A549 (cell line): ENCODE measurements at regions not wholly inside any gene's neighbourhood (a gene's known extent, or its start where the extent isn't known, plus 50 kb on each side); places are given as distances from the start of the nearest gene placed in this dataset.

ENCODE experiments used
- ATAC-seq, 2 experiments: fragments of 200-7000 bp in 1 of 2; fragments of >200 bp in 1 of 2; cut with Nextera tagmentation in 1 of 2; cut with Tn5 transposase in 1 of 2; 3 replicates each; pipeline versions ENCODE4 v1.8.0 to v1.9.1; 2018 to 2020; ENCODE audit warnings: mild to moderate bottlenecking in 1 of 2, moderate library complexity in 1 of 2
- CTCF ChIA-PET: fragments of 300-600 bp; sonication (Branson Sonifier 250); formaldehyde crosslinking; extraction: SDS; loops from one replicate; lab custom pipeline; 2021; ENCODE audit warnings: antibody characterized with exemption, inconsistent platforms; lab: Yijun Ruan, JAX
- POLR2A ChIA-PET: fragments of 350-600 bp; formaldehyde crosslinking; extraction: SDS; loops from one replicate; lab custom pipeline; 2021; ENCODE audit warnings: antibody characterized with exemption, inconsistent platforms; lab: Yijun Ruan, JAX
- DNase-seq, 2 experiments: peaks; one replicate each; pipeline versions ENCODE4 v3.0.0 to v3.0.0-alpha.2; 2011 to 2016; ENCODE audit warnings: low read depth in 1 of 2, low spot score in 1 of 2
- FAIRE-seq: peaks from 2 replicates; lab custom pipeline; 2011; peaks lifted over from hg19 to GRCh38; lab: Jason Lieb, UNC
- H3K27ac ChIP-seq, 2 experiments: fragments of >200 bp; sonication (Bioruptor Twin); formaldehyde crosslinking; 3 replicates each; pipeline ENCODE4 v1.5.1; 2016 to 2017
- H3K4me1 ChIP-seq: fragments of >200 bp; sonication (Bioruptor Twin); formaldehyde crosslinking; 3 replicates; pipeline ENCODE4 v1.6.1; 2016
- H3K4me2 ChIP-seq: fragments of >200 bp; sonication (Bioruptor Twin); formaldehyde crosslinking; 3 replicates; pipeline ENCODE4 v1.6.1; 2016
- H3K4me3 ChIP-seq: fragments of >200 bp; sonication (Bioruptor Twin); formaldehyde crosslinking; 3 replicates; pipeline ENCODE4 v1.5.1; 2016
- H3K9me3 ChIP-seq: fragments of >200 bp; sonication (Bioruptor Twin); formaldehyde crosslinking; 3 replicates; pipeline ENCODE4 v1.6.1; 2016
- CBX2 ChIP-seq: fragments of 200-600 bp; sonication (generic); IDR thresholded peaks from 2 replicates; pipeline ENCODE4 v1.6.1; 2016; ENCODE audit warnings: low read depth, mild to moderate bottlenecking, borderline replicate concordance
- CBX8 ChIP-seq: fragments of 200-600 bp; sonication (generic); IDR thresholded peaks from 2 replicates; pipeline ENCODE4 v1.6.1; 2016
- CTCF ChIP-seq: fragments of >200 bp; sonication (Bioruptor Twin); formaldehyde crosslinking; IDR thresholded peaks from 3 replicates; pipeline ENCODE4 v1.5.1; 2016
- ESRRA ChIP-seq: fragments of 150-350 bp; IDR thresholded peaks from 2 replicates; pipeline ENCODE4 v1.6.1; 2014; ENCODE audit warnings: mild to moderate bottlenecking, low read length, borderline replicate concordance
- FOSB ChIP-seq: fragments of 250-450 bp; sonication (Bioruptor Pico); IDR thresholded peaks from 2 replicates; pipeline ENCODE4 v1.5.0; 2020; ENCODE audit warnings: mild to moderate bottlenecking, moderate library complexity
- HES2 ChIP-seq: fragments of >200 bp; sonication (Bioruptor Twin); formaldehyde crosslinking; IDR thresholded peaks from 2 replicates; pipeline ENCODE4 v1.6.1; 2016
- HEYL ChIP-seq: fragments of 250-450 bp; sonication (Bioruptor Pico); IDR thresholded peaks from 2 replicates; pipeline ENCODE4 v1.8.0; 2021; ENCODE audit warnings: mild to moderate bottlenecking, moderate library complexity
- HOXB5 ChIP-seq: fragments of 250-450 bp; sonication (Bioruptor Pico); IDR thresholded peaks from 2 replicates; pipeline ENCODE4 v1.5.0; 2020; ENCODE audit warnings: mild to moderate bottlenecking, moderate library complexity
- KDM1A ChIP-seq: fragments of 200-600 bp; sonication (generic); IDR thresholded peaks from 2 replicates; pipeline ENCODE4 v1.6.1; 2016; ENCODE audit warnings: low read depth, mild to moderate bottlenecking
- KDM5A ChIP-seq: fragments of 200-600 bp; sonication (generic); IDR thresholded peaks from 2 replicates; pipeline ENCODE4 v1.6.1; 2016; ENCODE audit warnings: antibody characterized with exemption, mild to moderate bottlenecking
- NFE2L2 ChIP-seq: fragments of 150-350 bp; conservative IDR thresholded peaks from 2 replicates; pipeline ENCODE4 v1.6.1; 2014; ENCODE audit warnings: low read length
- NPAS2 ChIP-seq: fragments of 250-450 bp; sonication (Bioruptor Pico); IDR thresholded peaks from 2 replicates; pipeline ENCODE4 v1.8.0; 2022; ENCODE audit warnings: mild to moderate bottlenecking, moderate library complexity, borderline replicate concordance
- NR3C1 ChIP-seq: fragments of >200 bp; sonication (Bioruptor Twin); formaldehyde crosslinking; IDR thresholded peaks from 3 replicates; pipeline ENCODE4 v1.6.1; 2017
- PHF8 ChIP-seq: fragments of 200-600 bp; sonication (generic); IDR thresholded peaks from 2 replicates; pipeline ENCODE4 v1.6.1; 2016; ENCODE audit warnings: low read depth, mild to moderate bottlenecking, antibody characterized with exemption, moderate library complexity, borderline replicate concordance
- RARB ChIP-seq: fragments of 250-450 bp; sonication (Bioruptor Pico); IDR thresholded peaks from 2 replicates; pipeline ENCODE4 v1.8.0; 2021; ENCODE audit warnings: mild to moderate bottlenecking, moderate library complexity
- RCOR1 ChIP-seq: fragments of 150-350 bp; IDR thresholded peaks from 2 replicates; pipeline ENCODE4 v1.6.1; 2014; ENCODE audit warnings: antibody characterized with exemption, low read length, low read depth
- REST ChIP-seq: fragments of 200-600 bp; sonication (generic); IDR thresholded peaks from 2 replicates; pipeline ENCODE4 v1.6.1; 2016; ENCODE audit warnings: antibody characterized with exemption, mild to moderate bottlenecking, moderate library complexity
- SMC3 ChIP-seq: fragments of >200 bp; sonication (Bioruptor Twin); formaldehyde crosslinking; IDR thresholded peaks from 3 replicates; pipeline ENCODE4 v1.6.1; 2018; ENCODE audit warnings: inconsistent platforms
- TP53 ChIP-seq: fragments of 250-450 bp; sonication (Bioruptor Pico); IDR thresholded peaks from 2 replicates; pipeline ENCODE4 v1.5.0; 2021; ENCODE audit warnings: mild to moderate bottlenecking, moderate library complexity
- USF2 ChIP-seq: fragments of 450-650 bp; IDR thresholded peaks from 2 replicates; pipeline ENCODE4 v1.6.1; 2014; ENCODE audit warnings: antibody characterized with exemption
- WGBS: methylation state at CpG from one replicate; pipeline ENCODE4 v1.1.6; 2017; ENCODE audit errors: missing lambda C conversion rate; 5-methylcytosine and 5-hydroxymethylcytosine counted together

- H3K4me3 ChIP-seq, result no peak overlapping the region
- no peaks in the 10 kb centered on the region for H3K4me1 ChIP-seq
- TF ChIP-seq SMC3 (no peak), NPAS2 (CRISPR knock-in tag) (no peak), FOSB (CRISPR knock-in tag) (no peak), NFE2L2 (no peak), HES2 (no peak), RARB (CRISPR knock-in tag) (no peak), REST (no peak), CBX2 (no peak), USF2 (no peak), HEYL (CRISPR knock-in tag) (no peak), PHF8 (no peak), KDM5A (no peak), HOXB5 (CRISPR knock-in tag) (no peak)
- WGBS, result 1% methylated on average over 4 of the region's 4 CpGs
- no peak for FAIRE-seq
- ChIA-PET POLR2A (no interaction called here), CTCF (interaction anchor here (1.3 kb wide), 1 partner anchor 12 kb away, joined by 3 read pairs; no protein-coding TSS in a partner anchor)
- H3K4me2 ChIP-seq, result no peak overlapping the region
- H3K9me3 ChIP-seq, result no peaks in the 10 kb centered on the region
- ATAC-seq, result no peak
- H3K27ac ChIP-seq, result no peak overlapping the region
- DNase-seq, result no peak
Measured at GRCh38 chr20:12640251-12640650, 368.5 kb upstream of the SPTLC3 start.

- Histone ChIP-seq H3K9me3 (no peaks in the 10 kb centered on the region), H3K4me1 (no peaks in the 10 kb centered on the region), H3K27ac (no peak overlapping the region), H3K4me2 (no peak overlapping the region), H3K4me3 (no peak overlapping the region)
- no peak for ATAC-seq
- no peak for DNase-seq
- ChIA-PET CTCF (no interaction called here), POLR2A (no interaction called here)
- FAIRE-seq, result no peak
- TF ChIP-seq RCOR1 (no peak), TP53 (CRISPR knock-in tag) (no peak), CTCF (no peak), ESRRA (no peak)
- 0% methylated on average over 4 of the region's 4 CpGs for WGBS
Measured at GRCh38 chr20:12641619-12642018, 367.2 kb upstream of the SPTLC3 start.

GRCh38 chr20:12644461-12644860 is 364.3 kb upstream of the SPTLC3 start:
- no peaks in the 10 kb centered on the region for H3K4me1 ChIP-seq
- H3K4me3 ChIP-seq, result no peak overlapping the region
- no peak overlapping the region for H3K4me2 ChIP-seq
- POLR2A ChIA-PET, result no interaction called here
- no peak for ATAC-seq
- DNase-seq, result no peak
- TF ChIP-seq CBX8 (no peak), KDM1A (no peak), NR3C1 (no peak)
- no peak overlapping the region for H3K27ac ChIP-seq
- no peaks in the 10 kb centered on the region for H3K9me3 ChIP-seq
- CTCF ChIA-PET, result interaction anchor here (1.6 kb wide), 1 partner anchor 16 kb away, joined by 3 read pairs; no protein-coding TSS in a partner anchor
- FAIRE-seq, result no peak
- WGBS, result 2% methylated on average over 2 of the region's 2 CpGs
